ENCODE measurements at regions not wholly inside any gene's neighbourhood (a gene's known extent, or its start where the extent isn't known, plus 50 kb on each side); places are given as distances from the start of the nearest gene placed in this dataset.
"Not testable (repeated sequence)": the region's sequence is repeated elsewhere in the genome, so short reads cannot be mapped to it uniquely, and the experiment has no call there.

DNA sequence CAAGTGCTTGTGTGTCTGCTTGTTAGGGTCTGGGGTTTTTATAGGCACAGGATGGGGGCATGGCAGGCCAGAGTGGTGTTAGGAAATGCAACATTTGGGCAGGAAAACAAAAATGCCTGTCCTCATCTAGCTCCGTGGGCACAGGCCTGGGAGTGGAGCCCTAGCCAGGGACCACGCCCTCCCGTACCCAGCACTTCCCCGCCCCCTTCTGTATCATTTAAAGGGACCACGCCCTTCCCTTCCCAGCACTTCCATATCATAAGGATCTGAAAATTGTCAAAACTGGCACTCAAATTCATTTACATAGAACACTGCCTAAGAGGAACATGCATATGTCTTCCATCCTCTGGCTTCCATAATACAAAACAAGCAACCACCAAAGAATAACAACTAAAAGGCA, 185.8 kb downstream of the B3GLCT start:
- WGBS, 2 donors: 32 to 55% methylated on average over 5 of the region's 5 CpGs
- Histone ChIP-seq H3K4me1 (no peaks in the 10 kb centered on the region), H3K4me3 (no peak overlapping the region), H3K36me3 (no peaks in the 10 kb centered on the region), H3K27ac (no peak overlapping the region), H3K27me3 (no peaks in the 10 kb centered on the region), H3K9me3 (no peaks in the 10 kb centered on the region)
- DNase-seq: no peak
- TF ChIP-seq, protein P1, sequence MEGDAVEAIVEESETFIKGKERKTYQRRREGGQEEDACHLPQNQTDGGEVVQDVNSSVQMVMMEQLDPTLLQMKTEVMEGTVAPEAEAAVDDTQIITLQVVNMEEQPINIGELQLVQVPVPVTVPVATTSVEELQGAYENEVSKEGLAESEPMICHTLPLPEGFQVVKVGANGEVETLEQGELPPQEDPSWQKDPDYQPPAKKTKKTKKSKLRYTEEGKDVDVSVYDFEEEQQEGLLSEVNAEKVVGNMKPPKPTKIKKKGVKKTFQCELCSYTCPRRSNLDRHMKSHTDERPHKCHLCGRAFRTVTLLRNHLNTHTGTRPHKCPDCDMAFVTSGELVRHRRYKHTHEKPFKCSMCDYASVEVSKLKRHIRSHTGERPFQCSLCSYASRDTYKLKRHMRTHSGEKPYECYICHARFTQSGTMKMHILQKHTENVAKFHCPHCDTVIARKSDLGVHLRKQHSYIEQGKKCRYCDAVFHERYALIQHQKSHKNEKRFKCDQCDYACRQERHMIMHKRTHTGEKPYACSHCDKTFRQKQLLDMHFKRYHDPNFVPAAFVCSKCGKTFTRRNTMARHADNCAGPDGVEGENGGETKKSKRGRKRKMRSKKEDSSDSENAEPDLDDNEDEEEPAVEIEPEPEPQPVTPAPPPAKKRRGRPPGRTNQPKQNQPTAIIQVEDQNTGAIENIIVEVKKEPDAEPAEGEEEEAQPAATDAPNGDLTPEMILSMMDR (IDR thresholded peaks at IDR 0.05): no peak
- intact Hi-C loops (cut with DNase I): no loop called here

- no peaks in the 10 kb centered on the region for H3K4me1 ChIP-seq
- 76 to 85% methylated on average over 4 of the region's 4 CpGs for WGBS, 2 donors
- intact Hi-C loops (cut with DNase I): no loop called here
- no peaks in the 10 kb centered on the region for H3K27me3 ChIP-seq
- no peaks in the 10 kb centered on the region for H3K36me3 ChIP-seq
- no peak overlapping the region for H3K27ac ChIP-seq
- peaks cover 0 to 23% (median 0%) of the 10 kb centered on the region in 3 donors for H3K9me3 ChIP-seq
- no peak overlapping the region for H3K4me3 ChIP-seq
- TF ChIP-seq, protein P1 (IDR thresholded peaks at IDR 0.05): no peak
- no peak for TF ChIP-seq POLR2A (IDR thresholded peaks at IDR 0.05)
- DNase-seq: no peak
Measured at GRCh38 chr13:31394506-31394905, 194.7 kb downstream of the B3GLCT start.

- no peak for TF ChIP-seq POLR2A (IDR thresholded peaks at IDR 0.05)
- TF ChIP-seq, protein P1 (IDR thresholded peaks at IDR 0.05): no peak
- H3K27ac ChIP-seq: no peak overlapping the region
- H3K9me3 ChIP-seq: peaks cover 0 to 29% (median 0%) of the 10 kb centered on the region in 3 donors
- 61 to 65% methylated on average over 2 to 3 of the region's 3 CpGs for WGBS, 2 donors
- DNase-seq: no peak
- intact Hi-C loops (cut with DNase I): no loop called here
- H3K4me1 ChIP-seq: no peaks in the 10 kb centered on the region
- H3K36me3 ChIP-seq: no peaks in the 10 kb centered on the region
- H3K4me3 ChIP-seq: no peak overlapping the region
- no peaks in the 10 kb centered on the region for H3K27me3 ChIP-seq
Measured at GRCh38 chr13:31395090-31395489, 195.3 kb downstream of the B3GLCT start.

GRCh38 chr13:31399690-31400089, 199.9 kb downstream of the B3GLCT start:
- intact Hi-C loops (cut with DNase I): no loop called here
- TF ChIP-seq, protein P1 (IDR thresholded peaks at IDR 0.05): no peak
- TF ChIP-seq POLR2A (IDR thresholded peaks at IDR 0.05): no peak
- no peak for DNase-seq
- Histone ChIP-seq H3K27ac (no peak overlapping the region), H3K27me3 (no peaks in the 10 kb centered on the region), H3K4me3 (no peak overlapping the region), H3K4me1 (peaks cover 0 to 17% (median 0%) of the 10 kb centered on the region in 3 donors), H3K36me3 (no peaks in the 10 kb centered on the region), H3K9me3 (peaks cover 0 to 29% (median 0%) of the 10 kb centered on the region in 3 donors)

DNA sequence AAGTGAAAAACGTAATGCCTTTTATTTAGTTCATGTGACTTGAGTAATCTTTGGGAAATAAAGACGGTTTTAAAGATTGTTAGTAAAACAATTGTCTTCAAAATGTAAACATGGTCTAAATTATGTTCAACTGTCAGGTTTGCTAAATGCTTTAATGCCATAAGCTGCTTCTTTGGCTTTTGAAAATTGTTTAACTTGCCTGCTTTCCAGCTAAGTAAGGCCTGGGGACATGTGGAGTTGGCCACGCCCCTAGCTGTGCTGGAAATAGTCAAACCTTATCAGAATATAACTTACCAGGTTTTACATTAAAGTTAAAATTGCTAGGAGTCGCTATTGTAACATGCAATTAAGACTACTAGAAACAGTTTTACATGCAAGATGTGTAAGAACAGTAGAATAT, 203.9 kb downstream of the B3GLCT start:
- H3K27ac ChIP-seq; DNase-seq; intact Hi-C loops (cut with DNase I); H3K4me3 ChIP-seq; H3K27me3 ChIP-seq; H3K36me3 ChIP-seq: not testable (repeated sequence)
- Histone ChIP-seq H3K9me3 (peaks cover 0 to 14% (median 0%) of the 10 kb centered on the region in 3 donors), H3K4me1 (peaks cover 0 to 17% (median 0%) of the 10 kb centered on the region in 3 donors)
- WGBS, 2 donors: 29 to 31% methylated on average over 4 of the region's 4 CpGs

DNA sequence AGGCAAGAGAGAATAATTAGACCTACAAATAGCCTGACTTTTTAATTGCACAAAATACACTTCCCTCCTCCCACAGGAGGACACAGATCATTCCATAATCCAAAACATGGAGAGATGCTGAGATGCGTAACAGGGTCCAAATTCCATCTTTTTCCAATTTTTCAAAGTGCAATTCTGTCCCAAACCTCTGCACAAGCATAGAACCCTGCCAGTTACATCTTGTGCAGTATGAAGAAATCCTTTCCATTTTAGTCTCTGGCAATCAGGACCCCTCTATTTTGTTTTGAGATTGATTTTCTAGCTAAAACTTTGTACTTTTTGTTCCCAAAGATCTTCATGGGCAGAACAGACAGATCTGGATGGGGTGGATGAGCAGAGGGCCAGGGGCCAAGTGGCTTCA, 209.2 kb downstream of the B3GLCT start:
- intact Hi-C loops (cut with DNase I): no loop called here
- TF ChIP-seq POLR2A (IDR thresholded peaks at IDR 0.05): no peak
- TF ChIP-seq, protein P1 (IDR thresholded peaks at IDR 0.05): no peak
- no peak overlapping the region for H3K27ac ChIP-seq
- H3K4me1 ChIP-seq: peaks cover 0 to under 1% (median 0%) of the 10 kb centered on the region in 3 donors
- 65 to 90% methylated on average over 1 of the region's 1 CpG for WGBS, 2 donors
- H3K4me3 ChIP-seq: no peak overlapping the region
- no peaks in the 10 kb centered on the region for H3K9me3 ChIP-seq
- H3K36me3 ChIP-seq: no peaks in the 10 kb centered on the region
- H3K27me3 ChIP-seq: no peaks in the 10 kb centered on the region
- no peak for DNase-seq

All from esophagus squamous epithelium (tissue), 5 donors.